Keratinocyte (primary cell): ENCODE measurements at regions not wholly inside any gene's neighbourhood (a gene's known extent, or its start where the extent isn't known, plus 50 kb on each side); places are given as distances from the start of the nearest gene placed in this dataset.

Experiments used
- DNase-seq: peaks from one replicate; pipeline ENCODE4 v3.0.0-alpha.2; 2011; ENCODE audit warnings: low read depth, missing footprints, low spot score
- FAIRE-seq: peaks from 2 replicates; lab custom pipeline; 2011; peaks lifted over from hg19 to GRCh38; lab: Jason Lieb, UNC
- H2AFZ ChIP-seq: 2 replicates; pipeline ENCODE4 v1.6.0; 2012; ENCODE audit warnings: low read length, control low read depth, inconsistent platforms; ENCODE audit not compliant: control insufficient read depth
- H3K27ac ChIP-seq: 2 replicates; pipeline ENCODE4 v1.5.1; 2011; ENCODE audit warnings: low read length; ENCODE audit not compliant: control insufficient read depth, insufficient read depth
- H3K27me3 ChIP-seq: 3 replicates; pipeline ENCODE4 v1.6.0; 2011; ENCODE audit warnings: low read length; ENCODE audit not compliant: control insufficient read depth, insufficient read depth; ENCODE audit errors: extremely low read depth
- H3K36me3 ChIP-seq, 2 experiments: 2 replicates in 1 of 2; 3 replicates in 1 of 2; pipeline ENCODE4 v1.5.1; 2011; ENCODE audit warnings: low read length in 2 of 2, mild to moderate bottlenecking in 1 of 2; ENCODE audit not compliant: control insufficient read depth in 2 of 2, insufficient read depth in 2 of 2; ENCODE audit errors: extremely low read depth in 1 of 2
- H3K4me1 ChIP-seq: 3 replicates; pipeline ENCODE4 v1.5.1; 2011; ENCODE audit warnings: low read length; ENCODE audit not compliant: control insufficient read depth, insufficient read depth; ENCODE audit errors: extremely low read depth
- H3K4me2 ChIP-seq: 3 replicates; pipeline ENCODE4 v1.6.0; 2011; ENCODE audit warnings: low read depth, low read length; ENCODE audit not compliant: control insufficient read depth, insufficient read depth; ENCODE audit errors: extremely low read depth
- H3K4me3 ChIP-seq, 3 experiments: fragments of 200-600 bp in 1 of 3; sonication (generic) in 1 of 3; 2 replicates in 2 of 3; 3 replicates in 1 of 3; pipeline ENCODE4 v1.5.1; 2011 to 2016; ENCODE audit warnings: low read length in 3 of 3, mild to moderate bottlenecking in 3 of 3, control low read depth in 2 of 3, inconsistent platforms in 1 of 3, low read depth in 1 of 3, mixed read lengths in 1 of 3, mixed run types in 1 of 3, moderate library complexity in 1 of 3; ENCODE audit not compliant: control insufficient read depth in 2 of 3, insufficient read depth in 2 of 3; ENCODE audit errors: extremely low read depth in 1 of 3
- H3K79me2 ChIP-seq: 2 replicates; pipeline ENCODE4 v1.6.0; 2012; ENCODE audit warnings: low read length; ENCODE audit not compliant: control insufficient read depth, insufficient read depth
- H3K9ac ChIP-seq: 3 replicates; pipeline ENCODE4 v1.6.0; 2011; ENCODE audit warnings: low read length; ENCODE audit not compliant: control insufficient read depth, insufficient read depth; ENCODE audit errors: extremely low read depth
- H3K9me1 ChIP-seq: 3 replicates; pipeline ENCODE4 v1.6.0; 2011; ENCODE audit warnings: low read length; ENCODE audit not compliant: control insufficient read depth, insufficient read depth; ENCODE audit errors: extremely low read depth
- H3K9me3 ChIP-seq: 2 replicates; pipeline ENCODE4 v1.5.1; 2012; ENCODE audit warnings: low read depth, low read length; ENCODE audit not compliant: control insufficient read depth
- H4K20me1 ChIP-seq: 3 replicates; pipeline ENCODE4 v1.6.0; 2011; ENCODE audit warnings: low read length; ENCODE audit not compliant: control insufficient read depth, insufficient read depth; ENCODE audit errors: extremely low read depth
- EZH2 ChIP-seq: IDR thresholded peaks from one replicate; pipeline ENCODE4 v1.6.1; 2012; ENCODE audit warnings: inconsistent platforms, mild to moderate bottlenecking, low read length, moderate library complexity
- dilution Hi-C: fragments of 300-500 bp; cut with MboI; formaldehyde crosslinking; loops from one replicate; pipeline ENCODE4 v1.7.0; 2020; ENCODE audit warnings: low sequenced_read_pairs; ENCODE audit not compliant: extremely low pct_ligation_motif_present
- TF ChIP-seq, protein P1 (sequence below), 3 experiments: IDR thresholded peaks in 1 of 3; conservative IDR thresholded peaks in 1 of 3; optimal IDR thresholded peaks in 1 of 3; 2 replicates in 2 of 3; 3 replicates in 1 of 3; pipeline versions ENCODE3 to v1.5.1; 2011; ENCODE audit warnings: low read length in 3 of 3, mild to moderate bottlenecking in 3 of 3, moderate library complexity in 2 of 3, control low read depth in 1 of 3, inconsistent platforms in 1 of 3; ENCODE audit not compliant: insufficient read depth in 2 of 3; ENCODE audit errors: extremely low read depth in 1 of 3

- no peaks in the 10 kb centered on the region for H3K36me3 ChIP-seq
- H3K4me3 ChIP-seq: no peak overlapping the region
- H3K9me3 ChIP-seq: no peaks in the 10 kb centered on the region
- H3K79me2 ChIP-seq: no peaks in the 10 kb centered on the region
- H3K27ac ChIP-seq: no peak overlapping the region
- no peak overlapping the region for H3K9ac ChIP-seq
- no peak for DNase-seq
- H3K9me1 ChIP-seq: no peaks in the 10 kb centered on the region
- no peaks in the 10 kb centered on the region for H3K27me3 ChIP-seq
- dilution Hi-C loops: no loop called here
- H2AFZ ChIP-seq: no peak overlapping the region
- H3K4me2 ChIP-seq: no peak overlapping the region
- no peaks in the 10 kb centered on the region for H4K20me1 ChIP-seq
- H3K4me1 ChIP-seq: no peaks in the 10 kb centered on the region
- TF ChIP-seq EZH2: no peak
- TF ChIP-seq, protein P1, sequence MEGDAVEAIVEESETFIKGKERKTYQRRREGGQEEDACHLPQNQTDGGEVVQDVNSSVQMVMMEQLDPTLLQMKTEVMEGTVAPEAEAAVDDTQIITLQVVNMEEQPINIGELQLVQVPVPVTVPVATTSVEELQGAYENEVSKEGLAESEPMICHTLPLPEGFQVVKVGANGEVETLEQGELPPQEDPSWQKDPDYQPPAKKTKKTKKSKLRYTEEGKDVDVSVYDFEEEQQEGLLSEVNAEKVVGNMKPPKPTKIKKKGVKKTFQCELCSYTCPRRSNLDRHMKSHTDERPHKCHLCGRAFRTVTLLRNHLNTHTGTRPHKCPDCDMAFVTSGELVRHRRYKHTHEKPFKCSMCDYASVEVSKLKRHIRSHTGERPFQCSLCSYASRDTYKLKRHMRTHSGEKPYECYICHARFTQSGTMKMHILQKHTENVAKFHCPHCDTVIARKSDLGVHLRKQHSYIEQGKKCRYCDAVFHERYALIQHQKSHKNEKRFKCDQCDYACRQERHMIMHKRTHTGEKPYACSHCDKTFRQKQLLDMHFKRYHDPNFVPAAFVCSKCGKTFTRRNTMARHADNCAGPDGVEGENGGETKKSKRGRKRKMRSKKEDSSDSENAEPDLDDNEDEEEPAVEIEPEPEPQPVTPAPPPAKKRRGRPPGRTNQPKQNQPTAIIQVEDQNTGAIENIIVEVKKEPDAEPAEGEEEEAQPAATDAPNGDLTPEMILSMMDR (optimal IDR thresholded peaks at IDR 0.05 in 1 of 3, IDR thresholded peaks at IDR 0.05 in 1 of 3, conservative IDR thresholded peaks at IDR 0.05 in 1 of 3; ENCODE audit: extremely low read depth in 1 of 3, insufficient read depth in 2 of 3, low read length in 3 of 3): no peak
- FAIRE-seq: no peak
Measured at GRCh38 chr5:11985993-11986392, 81.7 kb upstream of the CTNND2 start.

DNA sequence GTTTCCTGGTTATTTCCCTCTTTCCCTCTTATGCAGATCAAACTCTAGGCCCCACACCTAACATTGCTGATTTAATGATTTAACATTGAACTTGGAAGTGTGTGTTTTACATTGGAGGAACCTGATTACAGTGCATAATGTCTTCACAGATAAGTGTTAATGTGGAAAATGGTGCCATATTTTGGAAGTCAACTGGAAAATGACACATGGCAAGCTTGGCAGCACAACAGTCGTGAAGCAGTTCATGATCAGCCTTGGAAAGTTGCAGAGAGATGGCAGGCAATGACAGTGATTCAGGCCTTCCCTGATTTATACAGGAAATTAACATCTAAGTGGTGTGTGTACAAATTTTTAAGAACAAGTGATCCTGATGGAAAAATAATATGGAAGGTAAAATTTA, 80.0 kb upstream of the CTNND2 start:
- FAIRE-seq: no peak
- dilution Hi-C loops: no loop called here
- no peak for TF ChIP-seq EZH2
- TF ChIP-seq, protein P1 (optimal IDR thresholded peaks at IDR 0.05 in 1 of 3, IDR thresholded peaks at IDR 0.05 in 1 of 3, conservative IDR thresholded peaks at IDR 0.05 in 1 of 3; ENCODE audit: extremely low read depth in 1 of 3, insufficient read depth in 2 of 3, low read length in 3 of 3): no peak
- Histone ChIP-seq H3K4me1 (no peaks in the 10 kb centered on the region), H3K27ac (no peak overlapping the region), H3K27me3 (no peaks in the 10 kb centered on the region), H3K79me2 (no peaks in the 10 kb centered on the region), H4K20me1 (no peaks in the 10 kb centered on the region), H3K9me1 (no peaks in the 10 kb centered on the region), H3K9me3 (no peaks in the 10 kb centered on the region), H3K9ac (no peak overlapping the region), H2AFZ (no peak overlapping the region), H3K4me3 (no peak overlapping the region), H3K4me2 (no peak overlapping the region), H3K36me3 (no peaks in the 10 kb centered on the region)
- DNase-seq: no peak
